ENCODE measurements at regions not wholly inside any gene's neighbourhood (a gene's known extent, or its start where the extent isn't known, plus 50 kb on each side); places are given as distances from the start of the nearest gene placed in this dataset.

GRCh38 chr5:124552526-124552925 lies 193.9 kb downstream of the ZNF608 start:
- 85% methylated on average over 4 of the region's 4 CpGs for WGBS (ENCODE audit: low lambda C conversion rate)
- no peak for TF ChIP-seq PBX3 (IDR thresholded peaks at IDR 0.05)
- TF ChIP-seq TAF1 (IDR thresholded peaks at IDR 0.05; ENCODE audit: borderline replicate concordance, low read depth, low read length) = no peak
- TF ChIP-seq RFX5 (IDR thresholded peaks at IDR 0.05; ENCODE audit: low read length) = no peak
- no peak for TF ChIP-seq GABPA (IDR thresholded peaks at IDR 0.05; ENCODE audit: low read depth)
- no peak for TF ChIP-seq RAD21 (IDR thresholded peaks at IDR 0.05; ENCODE audit: low read length)
- no peak for TF ChIP-seq YY1 (IDR thresholded peaks at IDR 0.05; ENCODE audit: low read depth)
- TF ChIP-seq SIN3A (IDR thresholded peaks at IDR 0.05; ENCODE audit: borderline replicate concordance, low read depth, low read length) = no peak
- Histone ChIP-seq H3K9me3 (no peaks in the 10 kb centered on the region), H3F3A (replicated peaks; ENCODE audit: insufficient read depth) (no peaks in the 10 kb centered on the region), H3K4me3 (ENCODE audit: low read depth in 2 of 2, low read length in 1 of 2) (no peak overlapping the region), H3K27me3 (ENCODE audit: insufficient read depth) (no peaks in the 10 kb centered on the region), H4K20me1 (ENCODE audit: insufficient read depth) (no peaks in the 10 kb centered on the region), H2AFZ (ENCODE audit: low read depth) (no peak overlapping the region), H3K4me1 (ENCODE audit: control insufficient read depth in 1 of 2, insufficient read depth in 2 of 2, low read depth in 1 of 2, low read length in 1 of 2) (no peaks in the 10 kb centered on the region), H3K9me2 (no peaks in the 10 kb centered on the region), H3K27ac (ENCODE audit: low read depth in 2 of 2, low read length in 1 of 2) (no peak overlapping the region; a peak in 1 of 4 replicates), H3K4me2 (no peak overlapping the region), H3K79me2 (ENCODE audit: insufficient read depth) (no peaks in the 10 kb centered on the region), H3K36me3 (replicated peaks in 1 of 2; ENCODE audit: control insufficient read depth in 1 of 2, insufficient read depth in 2 of 2, low read length in 1 of 2) (no peaks in the 10 kb centered on the region), H3K9ac (no peak overlapping the region)
- CTCF ChIA-PET = no interaction called here
- no peak for DNase-seq
- POLR2A ChIA-PET = no interaction called here

- no peaks in the 10 kb centered on the region for H4K20me1 ChIP-seq (ENCODE audit: insufficient read depth)
Observed at GRCh38 chr5:124551939-124552279, 194.5 kb downstream of the ZNF608 start.

More at GRCh38 chr5:124551939-124552279, 194.5 kb downstream of the ZNF608 start:
- no peak overlapping the region for H3K4me3 ChIP-seq (ENCODE audit: low read depth in 2 of 2, low read length in 1 of 2)
- H3F3A ChIP-seq (replicated peaks; ENCODE audit: insufficient read depth) = no peaks in the 10 kb centered on the region
- H3K79me2 ChIP-seq (ENCODE audit: insufficient read depth) = no peaks in the 10 kb centered on the region
- ChIA-PET POLR2A (no interaction called here), CTCF (no interaction called here)
- no peaks in the 10 kb centered on the region for H3K9me2 ChIP-seq
- no peak overlapping the region for H2AFZ ChIP-seq (ENCODE audit: low read depth)
- DNase-seq = no peak
- no peak overlapping the region for H3K4me2 ChIP-seq
- H3K9ac ChIP-seq = no peak overlapping the region
- no peaks in the 10 kb centered on the region for H3K36me3 ChIP-seq (replicated peaks in 1 of 2; ENCODE audit: control insufficient read depth in 1 of 2, insufficient read depth in 2 of 2, low read length in 1 of 2)
- no peaks in the 10 kb centered on the region for H3K4me1 ChIP-seq (ENCODE audit: control insufficient read depth in 1 of 2, insufficient read depth in 2 of 2, low read depth in 1 of 2, low read length in 1 of 2)
- H3K27ac ChIP-seq (ENCODE audit: low read depth in 2 of 2, low read length in 1 of 2) = peak overlapping the region in 1 of 2 experiments; percentile 26; a peak in 2 of 4 replicates
- no peaks in the 10 kb centered on the region for H3K9me3 ChIP-seq
- TF ChIP-seq EZH2phosphoT487 (IDR thresholded peaks at IDR 0.05; ENCODE audit: borderline replicate concordance, low read depth) (no peak), JUND (IDR thresholded peaks at IDR 0.05) (no peak), CTCF (IDR thresholded peaks at IDR 0.05) (no peak), POLR2AphosphoS5 (IDR thresholded peaks at IDR 0.05; ENCODE audit: low read depth, low read length) (no peak), PBX3 (IDR thresholded peaks at IDR 0.05) (no peak), MXI1 (IDR thresholded peaks at IDR 0.05; ENCODE audit: low read depth, low read length) (no peak), TCF12 (IDR thresholded peaks at IDR 0.05) (no peak), FOXJ3 (CRISPR knock-in tag; IDR thresholded peaks at IDR 0.05) (no peak), USF2 (IDR thresholded peaks at IDR 0.05; ENCODE audit: borderline replicate concordance, low read depth, low read length) (no peak)
- H3K27me3 ChIP-seq (ENCODE audit: insufficient read depth) = no peaks in the 10 kb centered on the region

Data from SK-N-SH (cell line).